ENCODE measurements at regions not wholly inside any gene's neighbourhood (a gene's known extent, or its start where the extent isn't known, plus 50 kb on each side); places are given as distances from the start of the nearest gene placed in this dataset.
"Not testable (repeated sequence)": the region's sequence is repeated elsewhere in the genome, so short reads cannot be mapped to it uniquely, and the experiment has no call there.

DNA sequence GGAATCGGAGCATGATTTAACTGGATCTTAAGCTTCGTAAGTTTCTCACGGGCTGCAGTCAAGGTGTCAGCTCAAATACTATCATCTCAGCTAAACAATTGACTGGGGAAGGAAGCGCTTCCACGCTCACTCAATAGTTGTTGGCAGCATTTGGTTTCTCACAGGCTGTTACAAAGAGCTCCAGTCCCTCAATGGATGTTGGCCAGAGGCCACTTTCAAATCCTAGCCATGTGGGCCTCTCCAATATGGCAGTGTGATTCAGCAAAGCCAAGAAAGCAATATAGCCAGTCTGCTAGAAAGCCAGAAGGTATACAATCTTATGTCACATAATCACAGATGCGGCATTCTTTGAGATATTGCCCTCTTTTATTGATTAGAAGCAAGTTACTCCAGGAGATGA lies 98.3 kb upstream of the PHACTR1 start:
- no peak overlapping the region for H3K27ac Mint-ChIP-seq
- peaks cover 2% of the 10 kb centered on the region for H3K27me3 ChIP-seq (ENCODE audit: control insufficient read depth, insufficient read depth, low read length)
- no peaks in the 10 kb centered on the region for H3K27me3 Mint-ChIP-seq
- no peak for DNase-seq
- no peak overlapping the region for H3K27ac ChIP-seq (ENCODE audit: insufficient read depth, low read length, poor library complexity, severe bottlenecking)
- H3K4me1 Mint-ChIP-seq, result peaks cover 0 to 3% (median 0%) of the 10 kb centered on the region in 4 donors
- no peaks in the 10 kb centered on the region for H3K36me3 Mint-ChIP-seq
- no peaks in the 10 kb centered on the region for H3K4me1 ChIP-seq (ENCODE audit: control insufficient read depth, insufficient read depth, low read length, poor library complexity, severe bottlenecking)
- H3K4me3 ChIP-seq (ENCODE audit: low read depth, low read length), result no peak overlapping the region
- no peaks in the 10 kb centered on the region for H3K9me3 ChIP-seq (ENCODE audit: control insufficient read depth in 2 of 2, low read length in 2 of 2)
- no peak for ATAC-seq (ENCODE audit: low read depth in 2 of 2)
- H3K9me3 Mint-ChIP-seq, result peaks cover 0 to 3% (median 0%) of the 10 kb centered on the region in 7 donors
- no peaks in the 10 kb centered on the region for H3K36me3 ChIP-seq (ENCODE audit: control insufficient read depth, insufficient read depth, low read length)
- H3K4me3 Mint-ChIP-seq, result no peak overlapping the region

DNA sequence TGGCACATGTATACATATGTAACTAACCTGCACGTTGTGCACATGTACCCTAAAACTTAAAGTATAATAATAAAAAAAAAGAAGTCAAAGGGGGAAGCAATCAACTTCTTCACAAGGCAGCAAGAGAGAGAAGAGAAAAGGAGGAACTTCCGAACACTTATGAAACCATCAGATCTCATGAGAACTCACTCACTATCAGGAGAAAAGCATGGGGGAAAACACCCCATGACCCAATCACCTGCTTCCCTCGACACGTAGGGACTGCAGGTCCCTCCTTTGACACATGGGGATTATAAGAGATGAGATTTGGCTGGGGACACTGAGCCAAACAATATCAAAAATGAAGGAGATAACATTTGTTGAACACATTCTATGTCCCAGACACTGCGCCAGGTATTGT lies 94.8 kb upstream of the PHACTR1 start:
- Mint-ChIP-seq H3K9me3 (peaks cover 0 to 1% (median 0%) of the 10 kb centered on the region in 7 donors), H3K36me3 (no peaks in the 10 kb centered on the region), H3K27ac (no peak overlapping the region), H3K4me3 (no peak overlapping the region), H3K4me1 (peaks cover 0 to 3% (median 0%) of the 10 kb centered on the region in 4 donors), H3K27me3 (no peaks in the 10 kb centered on the region)
- Histone ChIP-seq H3K4me3 (ENCODE audit: low read depth, low read length) (no peak overlapping the region), H3K27me3 (ENCODE audit: control insufficient read depth, insufficient read depth, low read length) (peaks cover 2% of the 10 kb centered on the region), H3K9me3 (ENCODE audit: control insufficient read depth in 2 of 2, low read length in 2 of 2) (no peaks in the 10 kb centered on the region), H3K4me1 (ENCODE audit: control insufficient read depth, insufficient read depth, low read length, poor library complexity, severe bottlenecking) (no peaks in the 10 kb centered on the region), H3K36me3 (ENCODE audit: control insufficient read depth, insufficient read depth, low read length) (no peaks in the 10 kb centered on the region), H3K27ac (ENCODE audit: insufficient read depth, low read length, poor library complexity, severe bottlenecking) (no peak overlapping the region)
- no peak for ATAC-seq (ENCODE audit: low read depth in 2 of 2)
- no peak for DNase-seq

DNA sequence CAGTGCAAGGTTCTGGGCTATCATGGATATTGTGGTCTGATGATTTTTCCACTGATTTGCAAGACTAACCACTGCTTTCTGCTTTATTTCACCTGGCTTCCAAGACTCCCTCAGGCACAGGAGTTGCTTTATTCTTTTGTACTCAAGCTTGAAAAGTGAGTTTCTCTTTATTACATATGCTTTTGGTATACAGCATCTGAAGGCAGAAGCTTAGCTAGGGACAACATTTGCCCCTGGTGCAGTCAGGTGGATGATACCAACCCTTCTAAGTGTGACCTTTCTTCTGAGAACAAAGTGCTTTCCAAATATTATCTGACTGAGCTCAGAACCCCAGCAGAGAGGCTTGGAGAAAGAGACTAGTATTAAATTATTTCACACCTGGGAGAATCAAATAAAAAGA lies 94.0 kb upstream of the PHACTR1 start:
- Mint-ChIP-seq H3K4me1 (peaks cover 0 to 3% (median 0%) of the 10 kb centered on the region in 4 donors), H3K27me3 (no peaks in the 10 kb centered on the region), H3K27ac (no peak overlapping the region), H3K9me3 (no peaks in the 10 kb centered on the region), H3K36me3 (no peaks in the 10 kb centered on the region), H3K4me3 (no peak overlapping the region)
- no peak overlapping the region for H3K27ac ChIP-seq (ENCODE audit: insufficient read depth, low read length, poor library complexity, severe bottlenecking)
- DNase-seq (no peak), ATAC-seq (ENCODE audit: low read depth in 2 of 2) (no peak)
- no peaks in the 10 kb centered on the region for H3K4me1 ChIP-seq (ENCODE audit: control insufficient read depth, insufficient read depth, low read length, poor library complexity, severe bottlenecking)
- H3K36me3 ChIP-seq (ENCODE audit: control insufficient read depth, insufficient read depth, low read length), result no peaks in the 10 kb centered on the region
- H3K4me3 ChIP-seq (ENCODE audit: low read depth, low read length), result no peak overlapping the region
- peaks cover 2% of the 10 kb centered on the region for H3K27me3 ChIP-seq (ENCODE audit: control insufficient read depth, insufficient read depth, low read length)
- H3K9me3 ChIP-seq (ENCODE audit: control insufficient read depth in 2 of 2, low read length in 2 of 2), result no peaks in the 10 kb centered on the region

DNA sequence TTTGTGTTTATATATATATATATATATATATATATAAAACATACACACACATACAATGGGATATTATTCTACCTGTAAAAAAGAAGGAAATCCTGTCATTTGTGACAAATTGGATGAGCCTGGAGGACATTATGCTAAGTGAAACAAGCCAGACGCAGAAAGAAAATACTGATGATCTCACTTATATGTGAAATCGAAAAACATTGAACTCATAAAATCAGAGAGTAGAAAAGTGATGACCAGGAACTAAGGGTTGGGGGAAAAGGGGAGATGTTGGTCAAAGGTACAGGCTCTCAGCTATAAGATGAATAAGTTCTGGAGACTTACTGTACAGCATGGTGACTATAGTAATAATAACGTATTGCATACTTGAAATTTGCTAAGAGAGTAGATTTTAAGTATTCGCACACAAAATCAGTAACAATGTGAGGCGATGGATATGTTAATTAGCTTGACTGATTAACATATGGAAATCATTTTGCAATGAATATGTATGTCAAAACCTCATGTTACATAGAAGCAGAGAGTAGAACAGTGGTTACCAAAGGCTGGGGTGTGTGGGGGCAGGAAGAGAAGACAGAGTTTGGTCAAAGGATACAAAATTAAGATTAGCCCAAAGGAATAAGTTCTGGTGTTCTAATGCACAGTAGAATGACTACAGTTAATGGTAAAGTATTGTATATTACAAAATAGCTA lies 92.3 kb upstream of the PHACTR1 start:
- Mint-ChIP-seq H3K9me3 (no peaks in the 10 kb centered on the region), H3K27me3 (no peaks in the 10 kb centered on the region), H3K4me1 (peaks cover 0 to 2% (median 0%) of the 10 kb centered on the region in 4 donors), H3K36me3 (no peaks in the 10 kb centered on the region), H3K4me3 (no peak overlapping the region), H3K27ac (no peak overlapping the region)
- ATAC-seq (ENCODE audit: low read depth in 2 of 2) (no peak), DNase-seq (no peak)
- H3K36me3 ChIP-seq (ENCODE audit: control insufficient read depth, insufficient read depth, low read length), result no peaks in the 10 kb centered on the region
- H3K27ac ChIP-seq (ENCODE audit: insufficient read depth, low read length, poor library complexity, severe bottlenecking), result no peak overlapping the region
- H3K27me3 ChIP-seq (ENCODE audit: control insufficient read depth, insufficient read depth, low read length), result peaks cover 2% of the 10 kb centered on the region
- no peak overlapping the region for H3K4me3 ChIP-seq (ENCODE audit: low read depth, low read length)
- H3K4me1 ChIP-seq (ENCODE audit: control insufficient read depth, insufficient read depth, low read length, poor library complexity, severe bottlenecking), result no peaks in the 10 kb centered on the region
- no peaks in the 10 kb centered on the region for H3K9me3 ChIP-seq (ENCODE audit: control insufficient read depth in 2 of 2, low read length in 2 of 2)

DNA sequence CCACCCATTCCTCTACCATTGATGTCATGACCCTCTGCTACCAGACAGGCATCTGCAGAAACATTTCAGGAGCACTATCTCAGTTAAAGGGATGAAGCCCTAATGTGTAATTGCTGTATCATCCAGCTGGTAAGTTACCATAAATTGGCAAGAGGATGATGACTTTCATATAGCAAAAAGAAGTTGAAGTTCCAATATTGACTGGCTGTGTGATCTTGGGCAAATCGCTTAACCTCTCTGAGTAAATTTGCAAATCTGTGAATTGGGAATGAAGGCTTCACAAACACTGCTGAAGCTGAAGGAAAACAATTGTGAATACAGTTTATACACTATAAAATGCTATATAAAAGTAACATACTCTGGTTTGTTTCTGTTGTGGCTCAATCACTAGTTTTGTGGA lies 89.5 kb upstream of the PHACTR1 start:
- H3K27me3 Mint-ChIP-seq, result peaks cover 2% of the 10 kb centered on the region
- H3K9me3 Mint-ChIP-seq, result no peaks in the 10 kb centered on the region
- no peak overlapping the region for H3K27ac ChIP-seq (ENCODE audit: insufficient read depth, low read length, poor library complexity, severe bottlenecking)
- H3K9me3 ChIP-seq (ENCODE audit: control insufficient read depth in 2 of 2, low read length in 2 of 2), result no peaks in the 10 kb centered on the region
- H3K36me3 ChIP-seq (ENCODE audit: control insufficient read depth, insufficient read depth, low read length), result no peaks in the 10 kb centered on the region
- no peak for DNase-seq
- H3K4me3 Mint-ChIP-seq, result no peak overlapping the region
- H3K4me3 ChIP-seq (ENCODE audit: low read depth, low read length), result no peak overlapping the region
- no peaks in the 10 kb centered on the region for H3K36me3 Mint-ChIP-seq
- ATAC-seq (ENCODE audit: low read depth in 2 of 2), result no peak
- H3K27ac Mint-ChIP-seq, result peak overlapping the region in 1 of 3 donors; percentile 33
- H3K4me1 Mint-ChIP-seq, result no peaks in the 10 kb centered on the region
- peaks cover 2% of the 10 kb centered on the region for H3K27me3 ChIP-seq (ENCODE audit: control insufficient read depth, insufficient read depth, low read length)
- no peaks in the 10 kb centered on the region for H3K4me1 ChIP-seq (ENCODE audit: control insufficient read depth, insufficient read depth, low read length, poor library complexity, severe bottlenecking)

DNA sequence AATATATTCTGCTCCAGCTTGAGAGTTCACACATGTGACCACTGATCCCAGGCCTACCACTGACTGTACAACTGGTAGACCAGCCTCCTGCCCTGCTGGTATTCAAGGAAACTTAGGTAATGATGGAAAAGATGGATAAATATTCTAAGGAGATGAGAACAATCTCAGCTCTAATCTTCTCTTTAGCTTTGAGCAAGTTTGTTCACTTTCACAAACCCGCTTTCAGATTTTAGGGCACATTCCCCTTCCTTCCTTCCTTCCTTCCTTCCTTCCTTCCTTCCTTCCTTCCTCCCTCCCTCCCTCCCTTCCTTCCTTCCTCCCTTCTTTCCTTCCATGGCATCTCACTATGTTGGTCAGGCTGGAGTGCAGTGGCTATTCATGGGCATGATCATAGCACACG lies 88.2 kb upstream of the PHACTR1 start:
- no peaks in the 10 kb centered on the region for H3K27me3 ChIP-seq (ENCODE audit: control insufficient read depth, insufficient read depth, low read length)
- no peak overlapping the region for H3K4me3 ChIP-seq (ENCODE audit: low read depth, low read length)
- no peaks in the 10 kb centered on the region for H3K4me1 ChIP-seq (ENCODE audit: control insufficient read depth, insufficient read depth, low read length, poor library complexity, severe bottlenecking)
- no peak for DNase-seq
- H3K27ac Mint-ChIP-seq, result no peak overlapping the region
- H3K9me3 ChIP-seq (ENCODE audit: control insufficient read depth in 2 of 2, low read length in 2 of 2), result no peaks in the 10 kb centered on the region
- no peaks in the 10 kb centered on the region for H3K36me3 Mint-ChIP-seq
- no peak overlapping the region for H3K4me3 Mint-ChIP-seq
- peaks cover 0 to 1% (median 0%) of the 10 kb centered on the region in 7 donors for H3K9me3 Mint-ChIP-seq
- no peaks in the 10 kb centered on the region for H3K4me1 Mint-ChIP-seq
- peaks cover 10% of the 10 kb centered on the region for H3K27me3 Mint-ChIP-seq
- no peaks in the 10 kb centered on the region for H3K36me3 ChIP-seq (ENCODE audit: control insufficient read depth, insufficient read depth, low read length)
- ATAC-seq (ENCODE audit: low read depth in 2 of 2), result no peak
- H3K27ac ChIP-seq (ENCODE audit: insufficient read depth, low read length, poor library complexity, severe bottlenecking), result no peak overlapping the region

DNA sequence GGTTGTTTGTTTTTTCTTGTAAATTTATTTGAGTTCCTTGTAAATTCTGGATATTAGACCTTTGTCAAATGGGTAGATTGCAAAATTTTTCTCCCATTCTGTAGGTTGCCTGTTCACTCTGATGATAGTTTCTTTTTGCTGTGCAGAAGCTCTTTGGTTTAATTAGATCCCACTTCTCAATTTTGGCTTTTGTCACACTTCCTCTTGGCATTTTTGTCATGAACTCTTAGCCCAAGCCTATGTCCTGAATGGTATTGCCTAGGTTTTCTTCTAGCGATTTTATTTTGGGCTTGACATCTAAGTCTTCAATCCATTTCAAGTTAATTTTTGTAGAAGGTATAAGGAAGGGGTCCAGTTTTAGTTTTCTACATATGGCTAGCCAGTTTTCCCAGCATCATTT lies 82.8 kb upstream of the PHACTR1 start:
- DNase-seq; H3K4me3 Mint-ChIP-seq; H3K27ac Mint-ChIP-seq; H3K4me3 ChIP-seq (ENCODE audit: low read depth, low read length); H3K27ac ChIP-seq (ENCODE audit: insufficient read depth, low read length, poor library complexity, severe bottlenecking); H3K36me3 ChIP-seq (ENCODE audit: control insufficient read depth, insufficient read depth, low read length); H3K9me3 ChIP-seq (ENCODE audit: control insufficient read depth in 2 of 2, low read length in 2 of 2); H3K4me1 Mint-ChIP-seq; ATAC-seq (ENCODE audit: low read depth in 2 of 2); H3K9me3 Mint-ChIP-seq; H3K4me1 ChIP-seq (ENCODE audit: control insufficient read depth, insufficient read depth, low read length, poor library complexity, severe bottlenecking); H3K27me3 ChIP-seq (ENCODE audit: control insufficient read depth, insufficient read depth, low read length); H3K36me3 Mint-ChIP-seq: not testable (repeated sequence)
- H3K27me3 Mint-ChIP-seq, result peaks cover 19% of the 10 kb centered on the region

DNA sequence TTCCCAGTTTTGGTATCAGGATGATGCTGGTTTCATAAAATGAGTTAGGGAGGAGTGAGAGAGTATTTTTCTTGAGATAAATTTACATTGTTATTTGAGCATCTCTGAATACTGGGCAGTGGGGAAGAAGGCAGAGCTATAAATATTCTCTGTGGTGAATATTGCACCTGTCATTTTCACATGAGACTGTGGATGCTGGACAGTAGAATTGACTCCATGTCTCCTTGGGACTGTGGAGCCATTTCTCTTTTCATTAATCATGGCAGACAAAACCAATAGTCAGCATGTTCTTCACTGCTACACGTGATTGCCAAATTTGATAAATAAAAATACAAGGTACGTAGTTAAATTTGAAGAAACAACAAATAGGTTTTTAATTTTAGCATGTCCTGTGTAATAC lies 81.2 kb upstream of the PHACTR1 start:
- Mint-ChIP-seq H3K9me3 (peaks cover 0 to 8% (median 0%) of the 10 kb centered on the region in 7 donors), H3K36me3 (no peaks in the 10 kb centered on the region), H3K4me3 (no peak overlapping the region), H3K4me1 (no peaks in the 10 kb centered on the region), H3K27ac (no peak overlapping the region), H3K27me3 (peaks cover 19% of the 10 kb centered on the region)
- no peak overlapping the region for H3K4me3 ChIP-seq (ENCODE audit: low read depth, low read length)
- no peaks in the 10 kb centered on the region for H3K36me3 ChIP-seq (ENCODE audit: control insufficient read depth, insufficient read depth, low read length)
- ATAC-seq (ENCODE audit: low read depth in 2 of 2) (no peak), DNase-seq (no peak)
- H3K4me1 ChIP-seq (ENCODE audit: control insufficient read depth, insufficient read depth, low read length, poor library complexity, severe bottlenecking), result no peaks in the 10 kb centered on the region
- no peaks in the 10 kb centered on the region for H3K9me3 ChIP-seq (ENCODE audit: control insufficient read depth in 2 of 2, low read length in 2 of 2)
- H3K27ac ChIP-seq (ENCODE audit: insufficient read depth, low read length, poor library complexity, severe bottlenecking), result no peak overlapping the region
- H3K27me3 ChIP-seq (ENCODE audit: control insufficient read depth, insufficient read depth, low read length), result no peaks in the 10 kb centered on the region
